SK-N-SH treated with all-trans-retinoic acid at 6 μM for 48 hours (cell line): ENCODE measurements at regions not wholly inside any gene's neighbourhood (a gene's known extent, or its start where the extent isn't known, plus 50 kb on each side); places are given as distances from the start of the nearest gene placed in this dataset.

Source experiments
- ARNTL ChIP-seq: fragments of 450-650 bp; formaldehyde crosslinking; IDR thresholded peaks from 2 replicates; pipeline ENCODE4 v1.5.0; 2020; ENCODE audit warnings: low read depth, mild to moderate bottlenecking, moderate library complexity, borderline replicate concordance
- GLIS3 ChIP-seq: fragments of 250-450 bp; sonication (Bioruptor Pico); IDR thresholded peaks from 2 replicates; pipeline ENCODE4 v1.5.0; 2020; ENCODE audit warnings: mild to moderate bottlenecking, moderate library complexity
- RARB ChIP-seq: fragments of 250-450 bp; sonication (Bioruptor Pico); IDR thresholded peaks from 2 replicates; pipeline ENCODE4 v1.8.0; 2021; ENCODE audit warnings: mild to moderate bottlenecking, moderate library complexity
- TCF4 ChIP-seq: fragments of 250-450 bp; sonication (Bioruptor Pico); IDR thresholded peaks from 2 replicates; pipeline ENCODE4 v1.8.0; 2021; ENCODE audit warnings: mild to moderate bottlenecking, moderate library complexity, borderline replicate concordance
- ZFP3 ChIP-seq: fragments of 250-450 bp; sonication (Bioruptor Pico); IDR thresholded peaks from 2 replicates; pipeline ENCODE4 v1.5.0; 2020; ENCODE audit warnings: mild to moderate bottlenecking, moderate library complexity
- ZNF70 ChIP-seq: fragments of 450-650 bp; formaldehyde crosslinking; IDR thresholded peaks from 2 replicates; pipeline ENCODE4 v1.5.0; 2020; ENCODE audit warnings: mild to moderate bottlenecking, moderate library complexity
- TF ChIP-seq, protein P1 (sequence below): fragments of 250-450 bp; sonication (Bioruptor Pico); IDR thresholded peaks from 2 replicates; pipeline ENCODE4 v1.8.0; 2020; ENCODE audit warnings: mild to moderate bottlenecking, moderate library complexity, borderline replicate concordance

DNA sequence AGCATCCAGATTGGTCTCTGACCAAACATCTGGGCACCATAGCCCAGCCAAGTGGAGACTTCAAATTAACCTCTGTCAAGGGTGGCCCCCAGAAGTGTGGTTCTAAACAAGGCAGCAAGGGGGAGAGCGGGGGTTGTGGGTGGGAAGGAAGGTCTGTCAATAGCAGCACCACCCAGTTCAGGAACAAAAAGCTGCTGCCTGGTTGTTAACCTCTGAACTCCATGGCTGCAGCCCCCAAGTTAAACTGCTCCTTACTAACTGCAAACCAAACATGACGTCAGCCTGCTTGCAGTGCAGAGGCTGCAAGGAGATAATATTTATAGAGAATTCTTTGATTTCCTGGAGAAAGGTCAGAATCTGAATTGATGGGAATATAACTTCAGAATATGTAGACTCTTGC is 76.5 kb downstream of the ARL4C start:
- TF ChIP-seq RARB (CRISPR knock-in tag) (no peak), GLIS3 (CRISPR knock-in tag) (no peak), ZNF70 (CRISPR knock-in tag) (no peak), TCF4 (no peak), ZFP3 (no peak), ARNTL (CRISPR knock-in tag) (no peak)
- TF ChIP-seq, protein P1, sequence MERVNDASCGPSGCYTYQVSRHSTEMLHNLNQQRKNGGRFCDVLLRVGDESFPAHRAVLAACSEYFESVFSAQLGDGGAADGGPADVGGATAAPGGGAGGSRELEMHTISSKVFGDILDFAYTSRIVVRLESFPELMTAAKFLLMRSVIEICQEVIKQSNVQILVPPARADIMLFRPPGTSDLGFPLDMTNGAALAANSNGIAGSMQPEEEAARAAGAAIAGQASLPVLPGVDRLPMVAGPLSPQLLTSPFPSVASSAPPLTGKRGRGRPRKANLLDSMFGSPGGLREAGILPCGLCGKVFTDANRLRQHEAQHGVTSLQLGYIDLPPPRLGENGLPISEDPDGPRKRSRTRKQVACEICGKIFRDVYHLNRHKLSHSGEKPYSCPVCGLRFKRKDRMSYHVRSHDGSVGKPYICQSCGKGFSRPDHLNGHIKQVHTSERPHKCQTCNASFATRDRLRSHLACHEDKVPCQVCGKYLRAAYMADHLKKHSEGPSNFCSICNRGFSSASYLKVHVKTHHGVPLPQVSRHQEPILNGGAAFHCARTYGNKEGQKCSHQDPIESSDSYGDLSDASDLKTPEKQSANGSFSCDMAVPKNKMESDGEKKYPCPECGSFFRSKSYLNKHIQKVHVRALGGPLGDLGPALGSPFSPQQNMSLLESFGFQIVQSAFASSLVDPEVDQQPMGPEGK (CRISPR knock-in tag), result no peak
